DOHH2 (cell line): ENCODE measurements at regions not wholly inside any gene's neighbourhood (a gene's known extent, or its start where the extent isn't known, plus 50 kb on each side); places are given as distances from the start of the nearest gene placed in this dataset.

Experiments
- CTCF ChIP-seq: fragments of 200-600 bp; sonication (generic); IDR thresholded peaks from one replicate; pipeline ENCODE4 v1.5.1; 2014; ENCODE audit warnings: antibody characterized with exemption, mild to moderate bottlenecking, low read depth, low read length; ENCODE audit not compliant: poor library complexity, severe bottlenecking
- EZH2phosphoT487 ChIP-seq: fragments of 200-600 bp; sonication (generic); IDR thresholded peaks from 2 replicates; pipeline ENCODE4 v1.6.1; 2017; ENCODE audit warnings: borderline replicate concordance, mild to moderate bottlenecking, antibody characterized with exemption, low read length, moderate library complexity, mixed read lengths

- TF ChIP-seq CTCF (no peak), EZH2phosphoT487 (no peak)
Measured at GRCh38 chr7:41190581-41190980, 512.3 kb downstream of the INHBA start.
